ENCODE measurements at regions not wholly inside any gene's neighbourhood (a gene's known extent, or its start where the extent isn't known, plus 50 kb on each side); places are given as distances from the start of the nearest gene placed in this dataset.

GRCh38 chr9:99563364-99563763, 258.3 kb upstream of the NR4A3 start:
- Histone ChIP-seq H3K9me3 (ENCODE audit: insufficient read depth in 2 of 2, low read depth in 1 of 2, low read length in 1 of 2) (no peaks in the 10 kb centered on the region), H2AFZ (ENCODE audit: low read length) (no peak overlapping the region), H3K27me3 (replicated peaks in 1 of 4; ENCODE audit: control insufficient read depth in 3 of 4, extremely low read depth in 1 of 4, insufficient read depth in 3 of 4, low read length in 3 of 4) (no peaks in the 10 kb centered on the region), H2BK12ac (ENCODE audit: low read depth, low read length) (no peak overlapping the region), H3K4me1 (replicated peaks in 1 of 4; ENCODE audit: control insufficient read depth in 3 of 4, insufficient read depth in 4 of 4, low read length in 3 of 4) (no peaks in the 10 kb centered on the region), H3K36me3 (ENCODE audit: control insufficient read depth in 2 of 4, insufficient read depth in 4 of 4, low read length in 3 of 4) (no peaks in the 10 kb centered on the region), H2AK5ac (ENCODE audit: low read depth, low read length) (no peak overlapping the region), H4K5ac (ENCODE audit: insufficient read length, low read depth, low read length) (no peak overlapping the region), H3K4ac (replicated peaks; ENCODE audit: insufficient read length, low read depth, low read length) (no peak overlapping the region), H3K4me3 (ENCODE audit: extremely low read depth in 1 of 4, insufficient read depth in 2 of 4, low read depth in 3 of 4, low read length in 4 of 4) (no peak overlapping the region), H3K14ac (ENCODE audit: insufficient read length) (no peak overlapping the region), H3K27ac (ENCODE audit: low read depth, low read length) (no peak overlapping the region), H3K4me2 (ENCODE audit: insufficient read depth in 1 of 2, low read depth in 2 of 2, low read length in 2 of 2) (no peak overlapping the region), H2BK120ac (replicated peaks; ENCODE audit: low read depth, low read length) (no peak overlapping the region), H2BK15ac (ENCODE audit: low read length) (no peak overlapping the region), H3K23me2 (ENCODE audit: low read depth, low read length) (no peaks in the 10 kb centered on the region; the same call in 1 of the 2 replicates), H3K18ac (ENCODE audit: extremely low read depth, low read length) (no peak overlapping the region), H2BK20ac (ENCODE audit: low read length) (no peak overlapping the region), H3K56ac (replicated peaks; ENCODE audit: insufficient read length, low read depth, low read length) (no peak overlapping the region), H3K23ac (ENCODE audit: insufficient read length) (no peak overlapping the region), H3K79me2 (ENCODE audit: control insufficient read depth in 1 of 2, insufficient read depth in 2 of 2, low read length in 2 of 2) (no peaks in the 10 kb centered on the region), H3K79me1 (ENCODE audit: low read depth, low read length) (no peaks in the 10 kb centered on the region), H2BK5ac (ENCODE audit: low read depth, low read length) (no peak overlapping the region), H4K91ac (replicated peaks; ENCODE audit: insufficient read length, low read length) (no peak overlapping the region), H4K8ac (ENCODE audit: extremely low read depth, insufficient read depth, low read length) (no peak overlapping the region), H3K9ac (replicated peaks in 1 of 4; ENCODE audit: extremely low read depth in 1 of 4, low read depth in 3 of 4, low read length in 3 of 4) (no peak overlapping the region), H4K20me1 (replicated peaks in 1 of 2; ENCODE audit: control insufficient read depth in 1 of 2, insufficient read depth in 2 of 2, low read length in 2 of 2) (no peaks in the 10 kb centered on the region)
- TF ChIP-seq SUZ12 (IDR thresholded peaks at IDR 0.05; ENCODE audit: low read length) (no peak), EZH2 (IDR thresholded peaks at IDR 0.05; ENCODE audit: low read depth, low read length, severe bottlenecking) (no peak), MAFK (IDR thresholded peaks at IDR 0.05; ENCODE audit: low read depth, low read length) (peak; percentile 25; the same call in 1 of the 2 replicates), SP4 (IDR thresholded peaks at IDR 0.05; ENCODE audit: low read length) (no peak), NANOG (IDR thresholded peaks at IDR 0.05; ENCODE audit: insufficient read depth, low read depth, low read length, poor library complexity, severe bottlenecking) (no peak), RAD21 (IDR thresholded peaks at IDR 0.05 in 1 of 2, conservative IDR thresholded peaks at IDR 0.05 in 1 of 2; ENCODE audit: low read depth in 2 of 2, low read length in 2 of 2) (peak in 1 of 2 experiments; percentile 26; a peak in 2 of 4 replicates)
- TF ChIP-seq, protein P1, sequence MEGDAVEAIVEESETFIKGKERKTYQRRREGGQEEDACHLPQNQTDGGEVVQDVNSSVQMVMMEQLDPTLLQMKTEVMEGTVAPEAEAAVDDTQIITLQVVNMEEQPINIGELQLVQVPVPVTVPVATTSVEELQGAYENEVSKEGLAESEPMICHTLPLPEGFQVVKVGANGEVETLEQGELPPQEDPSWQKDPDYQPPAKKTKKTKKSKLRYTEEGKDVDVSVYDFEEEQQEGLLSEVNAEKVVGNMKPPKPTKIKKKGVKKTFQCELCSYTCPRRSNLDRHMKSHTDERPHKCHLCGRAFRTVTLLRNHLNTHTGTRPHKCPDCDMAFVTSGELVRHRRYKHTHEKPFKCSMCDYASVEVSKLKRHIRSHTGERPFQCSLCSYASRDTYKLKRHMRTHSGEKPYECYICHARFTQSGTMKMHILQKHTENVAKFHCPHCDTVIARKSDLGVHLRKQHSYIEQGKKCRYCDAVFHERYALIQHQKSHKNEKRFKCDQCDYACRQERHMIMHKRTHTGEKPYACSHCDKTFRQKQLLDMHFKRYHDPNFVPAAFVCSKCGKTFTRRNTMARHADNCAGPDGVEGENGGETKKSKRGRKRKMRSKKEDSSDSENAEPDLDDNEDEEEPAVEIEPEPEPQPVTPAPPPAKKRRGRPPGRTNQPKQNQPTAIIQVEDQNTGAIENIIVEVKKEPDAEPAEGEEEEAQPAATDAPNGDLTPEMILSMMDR (IDR thresholded peaks at IDR 0.05; ENCODE audit: control extremely low read depth in 1 of 3, insufficient read depth in 1 of 3, low read depth in 1 of 3, low read length in 3 of 3), result peak in 2 of 3 experiments; percentile 2 to 28; a peak in 2 of 4 replicates
- TF ChIP-seq, protein P2, sequence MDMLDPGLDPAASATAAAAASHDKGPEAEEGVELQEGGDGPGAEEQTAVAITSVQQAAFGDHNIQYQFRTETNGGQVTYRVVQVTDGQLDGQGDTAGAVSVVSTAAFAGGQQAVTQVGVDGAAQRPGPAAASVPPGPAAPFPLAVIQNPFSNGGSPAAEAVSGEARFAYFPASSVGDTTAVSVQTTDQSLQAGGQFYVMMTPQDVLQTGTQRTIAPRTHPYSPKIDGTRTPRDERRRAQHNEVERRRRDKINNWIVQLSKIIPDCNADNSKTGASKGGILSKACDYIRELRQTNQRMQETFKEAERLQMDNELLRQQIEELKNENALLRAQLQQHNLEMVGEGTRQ (IDR thresholded peaks at IDR 0.05; ENCODE audit: low read length), result no peak
- peak; percentile 58 for FAIRE-seq
- WGBS, 2 experiments (ENCODE audit: extremely low coverage in 1 of 2, insufficient coverage in 1 of 2, insufficient read length in 1 of 2, insufficient replicate concordance in 2 of 2, low coverage in 1 of 2, low lambda C conversion rate in 2 of 2, missing lambda C conversion rate in 1 of 2), result 81% methylated on average over 6 of the region's 6 CpGs; no CpG with 5 or more reads in 1 of the 2 experiments
- ChIA-PET POLR2A (ENCODE audit: partially characterized antibody) (interaction anchor here (1.2 kb wide), 1 partner anchor 10 kb away, joined by 3 read pairs; no protein-coding TSS in a partner anchor), CTCF (ENCODE audit: partially characterized antibody) (interaction anchor here (0.5 to 3.1 kb wide), 27 partner anchors 9 to 654 kb away, joined by 3 to 21 read pairs (median 4); no protein-coding TSS in a partner anchor)
- no peak for DNase-seq (ENCODE audit: low read depth in 1 of 2, low spot score in 2 of 2)
